ENCODE measurements at regions not wholly inside any gene's neighbourhood (a gene's known extent, or its start where the extent isn't known, plus 50 kb on each side); places are given as distances from the start of the nearest gene placed in this dataset.

DNA sequence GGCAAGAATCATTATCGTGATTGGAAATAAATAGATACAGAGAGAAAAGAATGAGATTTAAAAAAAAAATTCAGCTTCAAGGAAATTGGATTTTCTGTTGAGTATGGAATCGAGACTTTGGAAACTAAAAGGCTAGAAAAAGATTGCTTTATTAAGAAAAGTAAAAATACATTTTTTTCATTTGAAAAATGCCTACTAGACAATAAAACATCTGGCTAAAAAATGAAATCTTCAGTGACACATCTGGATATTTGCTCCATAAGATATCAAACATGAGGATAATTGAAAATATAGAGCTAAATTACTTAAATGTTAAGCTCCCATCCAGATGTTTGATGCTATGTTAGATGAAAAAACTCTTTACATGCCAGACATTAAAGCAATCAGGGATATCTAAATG is 879.5 kb downstream of the TSN start:
- no peak overlapping the region for H3K23ac ChIP-seq (ENCODE audit: insufficient read length)
- H4K91ac ChIP-seq (replicated peaks; ENCODE audit: insufficient read length, low read length): no peak overlapping the region
- H2AK5ac ChIP-seq (ENCODE audit: low read depth, low read length): no peak overlapping the region
- H3K4me2 ChIP-seq (ENCODE audit: insufficient read depth in 1 of 2, low read depth in 2 of 2, low read length in 2 of 2): no peak overlapping the region
- ChIA-PET POLR2A (ENCODE audit: partially characterized antibody) (no interaction called here), CTCF (ENCODE audit: partially characterized antibody) (no interaction called here)
- H3K14ac ChIP-seq (ENCODE audit: insufficient read length): no peak overlapping the region
- H3K18ac ChIP-seq (ENCODE audit: extremely low read depth, low read length): no peak overlapping the region
- FAIRE-seq (no peak), DNase-seq (ENCODE audit: low read depth in 1 of 2, low spot score in 2 of 2) (no peak)
- no peaks in the 10 kb centered on the region for H4K20me1 ChIP-seq (replicated peaks in 1 of 2; ENCODE audit: control insufficient read depth in 1 of 2, insufficient read depth in 2 of 2, low read length in 2 of 2)
- no peak overlapping the region for H3K56ac ChIP-seq (replicated peaks; ENCODE audit: insufficient read length, low read depth, low read length)
- no peaks in the 10 kb centered on the region for H3K4me1 ChIP-seq (replicated peaks in 1 of 4; ENCODE audit: control insufficient read depth in 3 of 4, insufficient read depth in 4 of 4, low read length in 3 of 4)
- no peaks in the 10 kb centered on the region for H3K9me3 ChIP-seq (ENCODE audit: insufficient read depth in 2 of 2, low read depth in 1 of 2, low read length in 1 of 2)
- H3K9ac ChIP-seq (replicated peaks in 1 of 4; ENCODE audit: extremely low read depth in 1 of 4, low read depth in 3 of 4, low read length in 3 of 4): no peak overlapping the region
- no peak overlapping the region for H2BK20ac ChIP-seq (ENCODE audit: low read length)
- H4K8ac ChIP-seq (ENCODE audit: extremely low read depth, insufficient read depth, low read length): no peak overlapping the region
- H2BK5ac ChIP-seq (ENCODE audit: low read depth, low read length): no peak overlapping the region
- no peak overlapping the region for H3K4me3 ChIP-seq (ENCODE audit: extremely low read depth in 1 of 4, insufficient read depth in 2 of 4, low read depth in 3 of 4, low read length in 4 of 4)
- H3K36me3 ChIP-seq (ENCODE audit: control insufficient read depth in 2 of 4, insufficient read depth in 4 of 4, low read length in 3 of 4): no peaks in the 10 kb centered on the region
- no peaks in the 10 kb centered on the region for H3K23me2 ChIP-seq (ENCODE audit: low read depth, low read length)
- 84% methylated on average over 2 of the region's 2 CpGs; no CpG with 5 or more reads in 1 of the 2 experiments for WGBS, 2 experiments (ENCODE audit: extremely low coverage in 1 of 2, insufficient coverage in 1 of 2, insufficient read length in 1 of 2, insufficient replicate concordance in 2 of 2, low coverage in 1 of 2, low lambda C conversion rate in 2 of 2, missing lambda C conversion rate in 1 of 2)
- H3K27ac ChIP-seq (ENCODE audit: low read depth, low read length): no peak overlapping the region
- H2AFZ ChIP-seq (ENCODE audit: low read length): no peak overlapping the region
- no peak overlapping the region for H3K4ac ChIP-seq (replicated peaks; ENCODE audit: insufficient read length, low read depth, low read length)
- no peaks in the 10 kb centered on the region for H3K79me1 ChIP-seq (ENCODE audit: low read depth, low read length)
- no peaks in the 10 kb centered on the region for H3K79me2 ChIP-seq (ENCODE audit: control insufficient read depth in 1 of 2, insufficient read depth in 2 of 2, low read length in 2 of 2)
- no peak overlapping the region for H2BK12ac ChIP-seq (ENCODE audit: low read depth, low read length)
- H2BK120ac ChIP-seq (replicated peaks; ENCODE audit: low read depth, low read length): no peak overlapping the region
- H3K27me3 ChIP-seq (replicated peaks in 1 of 4; ENCODE audit: control insufficient read depth in 3 of 4, extremely low read depth in 1 of 4, insufficient read depth in 3 of 4, low read length in 3 of 4): no peaks in the 10 kb centered on the region
- no peak overlapping the region for H2BK15ac ChIP-seq (ENCODE audit: low read length)
- H4K5ac ChIP-seq (ENCODE audit: insufficient read length, low read depth, low read length): no peak overlapping the region
- TF ChIP-seq TAF1 (IDR thresholded peaks at IDR 0.05; ENCODE audit: low read depth, low read length) (no peak), BCL11A (IDR thresholded peaks at IDR 0.05; ENCODE audit: low read depth in 2 of 2, low read length in 2 of 2) (no peak), TAF7 (optimal IDR thresholded peaks at IDR 0.05; ENCODE audit: borderline replicate concordance, low read depth, low read length) (no peak), RFX5 (IDR thresholded peaks at IDR 0.05; ENCODE audit: borderline replicate concordance, low read depth, low read length) (no peak), EGR1 (IDR thresholded peaks at IDR 0.05; ENCODE audit: borderline replicate concordance, low read depth, low read length) (no peak), HDAC6 (IDR thresholded peaks at IDR 0.05; ENCODE audit: low read depth, low read length) (no peak), CEBPB (IDR thresholded peaks at IDR 0.05; ENCODE audit: low read depth, low read length) (no peak), SP1 (IDR thresholded peaks at IDR 0.05; ENCODE audit: low read depth, low read length) (no peak), TEAD4 (IDR thresholded peaks at IDR 0.05; ENCODE audit: low read depth, low read length) (no peak), KDM1A (IDR thresholded peaks at IDR 0.05; ENCODE audit: borderline replicate concordance, low read length) (no peak), POLR2A (IDR thresholded peaks at IDR 0.05; ENCODE audit: control extremely low read depth in 1 of 2, low read depth in 2 of 2, low read length in 2 of 2) (no peak), SIX5 (IDR thresholded peaks at IDR 0.05; ENCODE audit: low read depth, low read length) (no peak), SIN3A (conservative IDR thresholded peaks at IDR 0.05 in 1 of 2, IDR thresholded peaks at IDR 0.05 in 1 of 2; ENCODE audit: low read depth in 1 of 2, low read length in 2 of 2) (no peak), CTBP2 (IDR thresholded peaks at IDR 0.05; ENCODE audit: borderline replicate concordance, insufficient read depth, insufficient read length, low read length) (no peak), CHD2 (IDR thresholded peaks at IDR 0.05; ENCODE audit: low read length) (no peak)
- TF ChIP-seq, protein P1, sequence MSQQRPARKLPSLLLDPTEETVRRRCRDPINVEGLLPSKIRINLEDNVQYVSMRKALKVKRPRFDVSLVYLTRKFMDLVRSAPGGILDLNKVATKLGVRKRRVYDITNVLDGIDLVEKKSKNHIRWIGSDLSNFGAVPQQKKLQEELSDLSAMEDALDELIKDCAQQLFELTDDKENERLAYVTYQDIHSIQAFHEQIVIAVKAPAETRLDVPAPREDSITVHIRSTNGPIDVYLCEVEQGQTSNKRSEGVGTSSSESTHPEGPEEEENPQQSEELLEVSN (IDR thresholded peaks at IDR 0.05): no peak
